HG03469 (cell line): ENCODE measurements at regions not wholly inside any gene's neighbourhood (a gene's known extent, or its start where the extent isn't known, plus 50 kb on each side); places are given as distances from the start of the nearest gene placed in this dataset.
A peak's percentile ranks its signal among the peaks of the same experiment; 100 is the strongest.
"Not testable (repeated sequence)": the region's sequence is repeated elsewhere in the genome, so short reads cannot be mapped to it uniquely, and the experiment has no call there.

Source experiments
- ATAC-seq: cut with Tn5 transposase; IDR thresholded peaks from one replicate; pipeline ENCODE4 v1.9.1; 2021; ENCODE audit warnings: mild to moderate bottlenecking, moderate library complexity, moderate number of reproducible peaks; ENCODE audit not compliant: unreplicated experiment

DNA sequence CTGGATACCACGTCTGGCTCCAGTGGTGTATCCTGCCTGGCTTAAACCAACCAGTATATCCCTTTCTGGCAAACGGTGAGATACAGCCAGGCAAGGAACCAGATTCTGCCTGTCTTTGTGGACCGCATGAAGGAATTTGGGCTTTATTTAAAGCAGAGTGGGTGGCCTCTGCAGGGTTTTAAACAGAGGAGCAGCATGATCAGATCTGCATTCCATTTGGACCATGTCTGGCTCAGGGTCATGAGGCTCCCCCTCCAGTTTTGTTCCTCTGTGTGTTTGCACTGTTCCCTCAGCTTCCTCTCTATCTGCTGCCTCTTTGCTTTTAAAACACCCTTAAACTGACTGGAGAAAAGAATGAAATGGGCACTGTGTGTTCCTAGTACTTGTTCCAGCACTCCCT, 195.0 kb downstream of the GIPC2 start:
- ATAC-seq = no peak

- ATAC-seq = no peak
Observed at GRCh38 chr1:78247079-78247478, 201.3 kb downstream of the GIPC2 start.

DNA sequence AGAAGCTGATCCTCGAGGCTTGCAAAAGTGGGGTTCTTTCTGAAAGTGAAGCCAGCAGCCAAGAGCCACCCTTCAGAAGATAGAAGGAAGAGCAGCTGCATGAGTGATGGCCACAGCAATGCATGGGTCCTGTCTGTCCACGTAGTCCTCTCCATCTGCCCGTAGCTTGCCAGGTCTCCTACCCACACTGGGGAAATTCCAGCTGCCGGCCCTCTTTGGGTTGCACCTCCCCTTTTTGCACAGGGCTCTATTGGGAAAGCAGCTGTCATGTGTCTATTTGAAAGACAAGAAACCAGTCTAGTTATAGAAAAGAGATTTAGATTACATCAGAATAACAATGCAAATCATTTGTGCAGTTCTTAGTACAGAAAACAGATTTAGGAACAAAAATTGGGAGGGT, 204.4 kb downstream of the GIPC2 start:
- no peak for ATAC-seq

- no peak for ATAC-seq
Observed at GRCh38 chr1:78254517-78254916, 208.8 kb downstream of the GIPC2 start.

- ATAC-seq = no peak
Observed at GRCh38 chr1:78255383-78255782, 209.6 kb downstream of the GIPC2 start.

DNA sequence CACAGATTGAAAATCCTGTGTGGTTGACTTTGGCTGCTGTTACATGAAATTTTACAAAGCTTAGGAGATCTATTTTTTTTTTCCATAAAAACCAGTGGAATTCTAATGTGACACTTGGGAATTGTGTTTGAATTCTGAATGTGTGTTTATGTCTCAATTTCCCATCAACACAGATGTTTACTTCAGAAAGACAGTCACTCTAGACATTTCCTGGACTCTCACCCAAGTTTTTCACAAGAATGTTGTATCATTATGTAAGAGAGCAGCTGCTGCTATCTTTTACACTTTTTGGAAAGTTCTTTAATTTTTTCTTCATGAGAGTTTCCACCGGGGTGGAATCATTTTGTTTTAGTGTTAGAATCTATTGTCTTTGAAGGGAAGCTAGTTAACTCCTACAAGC, 210.1 kb downstream of the GIPC2 start:
- ATAC-seq = no peak

DNA sequence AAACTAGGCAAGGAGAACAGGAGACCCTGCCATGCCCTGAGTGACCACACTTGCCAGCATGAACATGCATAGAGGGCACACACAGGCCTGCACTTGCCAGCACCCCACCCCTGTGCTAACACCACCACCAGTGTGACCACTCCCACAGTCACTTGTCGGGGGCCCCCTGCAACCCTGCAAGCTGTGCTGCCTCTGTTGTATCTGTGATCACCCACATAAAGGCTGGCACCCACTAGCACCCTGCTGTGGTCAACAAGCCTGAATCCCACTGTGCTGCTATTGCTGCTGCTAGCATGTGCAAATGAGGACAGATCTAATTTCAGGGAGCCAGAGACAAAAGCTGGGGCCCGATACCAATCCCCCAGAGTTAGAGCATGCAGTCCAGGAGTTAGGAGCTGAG, 217.7 kb downstream of the GIPC2 start:
- no peak for ATAC-seq

- ATAC-seq = no peak
Observed at GRCh38 chr1:78263946-78264345, 218.2 kb downstream of the GIPC2 start.

GRCh38 chr1:78267513-78268218, 221.9 kb downstream of the GIPC2 start:
- ATAC-seq = no peak

- no peak for ATAC-seq
Observed at GRCh38 chr1:78269591-78269990, 221.2 kb upstream of the PTGFR start.

GRCh38 chr1:78271423-78271822, 219.4 kb upstream of the PTGFR start:
- not testable (repeated sequence) for ATAC-seq

DNA sequence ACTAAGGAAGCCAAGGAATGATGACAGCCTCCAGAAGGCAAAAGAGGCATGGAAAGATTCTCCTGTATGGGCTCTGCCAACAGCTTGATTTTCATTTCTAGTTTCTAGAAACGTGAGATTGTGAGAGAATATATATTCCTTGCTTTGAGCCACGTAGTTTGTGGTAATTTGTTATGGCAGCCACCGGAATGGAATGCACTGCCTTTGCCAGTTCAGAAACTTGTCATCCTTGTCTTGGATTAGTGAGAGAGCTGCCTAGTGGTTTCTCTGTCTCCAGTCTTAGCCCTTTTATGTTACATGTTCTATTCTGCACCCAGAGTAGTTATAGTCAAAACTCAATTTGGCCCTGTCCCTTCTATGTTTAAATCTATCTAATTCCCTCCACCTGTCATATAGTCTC, 216.0 kb upstream of the PTGFR start:
- ATAC-seq = no peak

- ATAC-seq = no peak
Observed at GRCh38 chr1:78275456-78275855, 215.3 kb upstream of the PTGFR start.

- ATAC-seq = no peak
Observed at GRCh38 chr1:78275906-78276685, 214.7 kb upstream of the PTGFR start.

DNA sequence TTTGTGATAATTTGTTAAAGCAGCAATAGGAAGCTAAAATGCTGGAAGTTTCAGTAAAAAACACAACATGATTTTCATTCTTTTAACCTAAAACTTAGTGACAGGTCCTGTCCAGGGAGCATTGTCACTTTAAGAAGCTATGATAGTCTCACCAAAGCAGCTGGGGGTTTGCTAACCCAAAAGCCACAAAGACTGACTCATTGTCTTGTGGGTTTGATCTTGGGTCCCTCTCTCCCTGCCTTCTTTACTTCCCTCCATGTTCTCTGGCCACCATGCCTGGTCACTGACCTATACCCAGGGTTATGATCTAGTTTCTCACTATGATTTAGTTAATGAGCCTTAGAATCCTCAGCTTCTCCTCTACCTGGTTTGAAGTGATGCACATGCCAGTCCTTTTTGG, 213.5 kb upstream of the PTGFR start:
- ATAC-seq = peak; percentile 76

- ATAC-seq = no peak
Observed at GRCh38 chr1:78279051-78279450, 211.7 kb upstream of the PTGFR start.

DNA sequence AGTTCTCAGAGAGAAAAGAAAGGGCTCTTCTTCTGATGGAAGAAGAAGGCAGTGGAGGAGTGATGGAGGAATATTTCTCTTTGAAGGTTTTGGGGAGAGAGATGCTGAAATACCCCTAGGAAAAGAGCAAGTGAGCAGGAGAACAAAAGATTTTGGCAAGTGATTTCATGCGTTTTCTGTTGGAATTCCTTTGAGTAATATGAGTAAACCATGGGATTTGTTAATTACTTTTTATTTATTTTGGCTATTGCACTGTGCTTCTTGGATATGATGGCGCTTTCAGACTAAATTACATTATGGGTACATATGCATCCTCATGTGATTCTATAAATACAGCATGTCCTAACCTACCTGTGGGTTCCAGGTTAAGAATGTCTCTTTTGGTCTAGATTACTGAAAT, 210.1 kb upstream of the PTGFR start:
- no peak for ATAC-seq

DNA sequence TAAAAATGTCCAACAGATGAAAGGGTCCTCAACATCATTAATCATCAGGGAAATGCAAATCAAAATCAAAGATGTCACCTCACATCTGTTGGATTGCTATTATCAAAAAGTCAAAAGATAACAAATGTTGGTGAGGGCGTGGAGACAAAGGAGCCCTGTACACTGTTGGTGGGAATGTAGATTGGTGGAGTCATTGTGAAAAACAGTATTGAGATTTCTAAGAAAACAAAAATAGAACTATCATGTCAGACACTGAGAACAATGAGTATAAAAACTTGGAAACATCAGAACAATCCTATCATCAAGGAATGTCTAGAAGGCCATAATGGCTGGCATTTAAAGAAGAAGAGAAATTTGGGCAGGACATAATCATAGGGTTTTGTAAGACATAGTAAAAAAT, 209.2 kb upstream of the PTGFR start:
- no peak for ATAC-seq

DNA sequence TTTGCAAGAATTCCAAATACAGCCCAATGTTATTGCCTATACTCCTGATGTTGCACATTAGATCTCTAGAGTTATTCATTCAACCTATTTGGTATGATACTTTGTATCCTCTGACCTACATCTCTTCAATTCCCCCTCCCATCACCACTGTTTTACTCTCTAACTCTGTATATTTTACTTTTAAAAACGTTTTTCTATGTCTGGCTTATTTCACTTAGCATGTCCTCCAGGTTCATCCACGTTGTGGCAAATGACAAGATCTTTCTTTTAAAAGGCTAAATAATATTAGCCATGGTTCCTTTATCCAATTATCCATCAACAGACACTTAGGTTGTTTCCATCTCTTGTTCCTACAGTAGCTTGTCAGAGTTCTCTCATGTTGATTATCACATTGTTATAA, 207.1 kb upstream of the PTGFR start:
- ATAC-seq = no peak

DNA sequence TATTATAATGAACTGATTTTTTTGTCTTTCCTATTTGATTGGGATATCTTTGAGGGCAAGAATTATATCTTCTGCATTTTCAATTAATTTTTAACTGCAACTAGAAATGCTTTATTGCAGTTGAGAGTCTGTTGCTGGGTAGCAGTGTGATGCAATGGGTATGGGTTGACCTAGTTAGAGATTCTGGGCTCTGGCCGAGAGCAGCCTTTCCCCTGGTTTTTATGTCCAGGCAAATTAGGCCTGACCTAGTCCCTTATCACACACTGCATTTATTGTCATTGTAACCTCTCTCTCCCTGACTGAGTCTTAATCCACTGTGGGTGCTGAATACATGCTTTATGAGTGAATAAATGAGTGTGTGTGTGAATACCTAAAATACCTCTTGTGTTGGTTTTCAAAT, 206.4 kb upstream of the PTGFR start:
- ATAC-seq = no peak

GRCh38 chr1:78286686-78287085, 204.1 kb upstream of the PTGFR start:
- no peak for ATAC-seq

GRCh38 chr1:78289603-78290002, 201.2 kb upstream of the PTGFR start:
- ATAC-seq = no peak

DNA sequence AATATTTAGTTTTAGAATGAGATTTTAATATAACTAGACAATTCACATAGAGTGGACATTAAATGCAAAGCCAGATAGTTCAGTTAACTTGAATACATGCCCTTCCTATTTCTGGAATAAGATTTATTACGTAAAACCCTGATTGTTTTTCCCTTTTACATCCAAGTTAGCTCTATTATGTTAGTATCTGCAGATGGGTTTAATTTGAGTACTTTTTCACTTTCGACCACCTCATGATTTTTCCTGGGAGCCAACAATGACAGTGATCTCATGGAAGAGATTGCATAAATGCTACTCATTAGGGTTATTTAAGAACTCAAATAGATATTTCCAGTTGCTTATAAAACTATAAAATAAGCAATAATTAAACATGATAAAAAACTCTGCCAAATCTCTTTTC, 199.4 kb upstream of the PTGFR start:
- no peak for ATAC-seq
